Activated CD8-positive, alpha-beta memory T cell treated with anti-CD3 and anti-CD28 coated beads, Interleukin-2, amount 10 ng/mL, durations not matched to agents 7 days and 5 days (primary cell): ENCODE measurements at regions not wholly inside any gene's neighbourhood (a gene's known extent, or its start where the extent isn't known, plus 50 kb on each side); places are given as distances from the start of the nearest gene placed in this dataset.

Experiments used
- ATAC-seq: fragments of 150-1000 bp; cut with Tn5 transposase; one replicate; pipeline ENCODE4 v1.10.0; 2021; ENCODE audit warnings: moderate library complexity
- CTCF ChIA-PET: fragments of 350-600 bp; sonication (Branson Sonifier 250); formaldehyde crosslinking; loops from one replicate; lab custom pipeline; 2021; ENCODE audit warnings: antibody characterized with exemption; lab: Charles Lee
- DNase-seq: peaks from one replicate; pipeline ENCODE4 v3.0.0-alpha.2; 2020
- H3K27ac Mint-ChIP-seq: one replicate; pipeline ENCODE4 v1.8.0; 2021; ENCODE audit warnings: mild to moderate bottlenecking, mixed read lengths
- H3K27me3 Mint-ChIP-seq: one replicate; pipeline ENCODE4 v1.8.0; 2021; ENCODE audit warnings: mixed read lengths
- H3K36me3 Mint-ChIP-seq: one replicate; pipeline ENCODE4 v1.8.0; 2021; ENCODE audit warnings: mild to moderate bottlenecking, mixed read lengths
- H3K4me1 Mint-ChIP-seq: one replicate; pipeline ENCODE4 v1.8.0; 2021; ENCODE audit warnings: mixed read lengths
- H3K4me3 Mint-ChIP-seq: one replicate; pipeline ENCODE4 v1.8.0; 2021; ENCODE audit warnings: mild to moderate bottlenecking, moderate library complexity, mixed read lengths
- H3K9me3 Mint-ChIP-seq: one replicate; pipeline ENCODE4 v1.8.0; 2022; ENCODE audit warnings: low read depth, mixed read lengths

- Mint-ChIP-seq H3K4me1 (no peaks in the 10 kb centered on the region), H3K36me3 (no peaks in the 10 kb centered on the region), H3K4me3 (no peak overlapping the region), H3K27me3 (no peaks in the 10 kb centered on the region), H3K27ac (no peak overlapping the region), H3K9me3 (peaks cover 22% of the 10 kb centered on the region)
- CTCF ChIA-PET, result no interaction called here
- no peak for ATAC-seq
- no peak for DNase-seq
Measured at GRCh38 chr16:7161891-7162290, 170.8 kb upstream of the RBFOX1 start.

- ATAC-seq (no peak), DNase-seq (no peak)
- Mint-ChIP-seq H3K4me1 (no peaks in the 10 kb centered on the region), H3K9me3 (peaks cover 19% of the 10 kb centered on the region), H3K4me3 (no peak overlapping the region), H3K27ac (no peak overlapping the region), H3K36me3 (no peaks in the 10 kb centered on the region), H3K27me3 (no peaks in the 10 kb centered on the region)
- CTCF ChIA-PET, result no interaction called here
Measured at GRCh38 chr16:7160093-7160492, 172.6 kb upstream of the RBFOX1 start.

- Mint-ChIP-seq H3K4me1 (no peaks in the 10 kb centered on the region), H3K27me3 (no peaks in the 10 kb centered on the region), H3K27ac (no peak overlapping the region), H3K9me3 (peaks cover 17% of the 10 kb centered on the region), H3K36me3 (no peaks in the 10 kb centered on the region), H3K4me3 (no peak overlapping the region)
- no peak for DNase-seq
- ATAC-seq, result no peak
- CTCF ChIA-PET, result no interaction called here
Measured at GRCh38 chr16:7158481-7158880, 174.2 kb upstream of the RBFOX1 start.

- DNase-seq, result no peak
- H3K36me3 Mint-ChIP-seq, result no peaks in the 10 kb centered on the region
- CTCF ChIA-PET, result no interaction called here
- H3K9me3 Mint-ChIP-seq, result peaks cover 17% of the 10 kb centered on the region
- H3K27me3 Mint-ChIP-seq, result no peaks in the 10 kb centered on the region
- H3K4me1 Mint-ChIP-seq, result no peaks in the 10 kb centered on the region
- H3K4me3 Mint-ChIP-seq, result no peak overlapping the region
- ATAC-seq, result no peak
- no peak overlapping the region for H3K27ac Mint-ChIP-seq
Measured at GRCh38 chr16:7150230-7150629, 182.4 kb upstream of the RBFOX1 start.

GRCh38 chr16:7148606-7149005, 184.0 kb upstream of the RBFOX1 start:
- no peak for ATAC-seq
- no peak overlapping the region for H3K4me3 Mint-ChIP-seq

GRCh38 chr16:7140899-7141298, 191.7 kb upstream of the RBFOX1 start:
- ATAC-seq, result no peak
- H3K4me1 Mint-ChIP-seq, result no peaks in the 10 kb centered on the region

More at GRCh38 chr16:7148606-7149005, 184.0 kb upstream of the RBFOX1 start:
- no peak for DNase-seq
- peaks cover 17% of the 10 kb centered on the region for H3K9me3 Mint-ChIP-seq
- H3K27ac Mint-ChIP-seq, result no peak overlapping the region
- CTCF ChIA-PET, result no interaction called here
- no peaks in the 10 kb centered on the region for H3K36me3 Mint-ChIP-seq
- no peaks in the 10 kb centered on the region for H3K4me1 Mint-ChIP-seq
- no peaks in the 10 kb centered on the region for H3K27me3 Mint-ChIP-seq

GRCh38 chr16:7137560-7138330, 194.9 kb upstream of the RBFOX1 start:
- Mint-ChIP-seq H3K27me3 (no peaks in the 10 kb centered on the region), H3K27ac (no peak overlapping the region), H3K9me3 (peaks cover 23% of the 10 kb centered on the region), H3K4me1 (no peaks in the 10 kb centered on the region), H3K4me3 (no peak overlapping the region), H3K36me3 (no peaks in the 10 kb centered on the region)
- CTCF ChIA-PET, result no interaction called here
- DNase-seq, result no peak
- ATAC-seq, result no peak

More at GRCh38 chr16:7140899-7141298, 191.7 kb upstream of the RBFOX1 start:
- Mint-ChIP-seq H3K36me3 (no peaks in the 10 kb centered on the region), H3K9me3 (peaks cover 23% of the 10 kb centered on the region), H3K4me3 (no peak overlapping the region), H3K27ac (no peak overlapping the region), H3K27me3 (no peaks in the 10 kb centered on the region)
- CTCF ChIA-PET, result no interaction called here
- no peak for DNase-seq

- no peaks in the 10 kb centered on the region for H3K4me1 Mint-ChIP-seq
- no peak for ATAC-seq
- no peak for DNase-seq
- no peak overlapping the region for H3K4me3 Mint-ChIP-seq
- H3K27me3 Mint-ChIP-seq, result no peaks in the 10 kb centered on the region
- CTCF ChIA-PET, result no interaction called here
- H3K27ac Mint-ChIP-seq, result no peak overlapping the region
- no peaks in the 10 kb centered on the region for H3K36me3 Mint-ChIP-seq
- peaks cover 14% of the 10 kb centered on the region for H3K9me3 Mint-ChIP-seq
Measured at GRCh38 chr16:7132465-7132864, 200.2 kb upstream of the RBFOX1 start.

GRCh38 chr16:7124701-7125100, 207.9 kb upstream of the RBFOX1 start:
- no peaks in the 10 kb centered on the region for H3K27me3 Mint-ChIP-seq
- peaks cover 19% of the 10 kb centered on the region for H3K9me3 Mint-ChIP-seq
- H3K36me3 Mint-ChIP-seq, result no peaks in the 10 kb centered on the region
- DNase-seq, result no peak
- H3K27ac Mint-ChIP-seq, result no peak overlapping the region
- H3K4me1 Mint-ChIP-seq, result no peaks in the 10 kb centered on the region
- no peak overlapping the region for H3K4me3 Mint-ChIP-seq
- CTCF ChIA-PET, result no interaction called here
- no peak for ATAC-seq

GRCh38 chr16:7124242-7124641, 208.4 kb upstream of the RBFOX1 start:
- Mint-ChIP-seq H3K27ac (no peak overlapping the region), H3K36me3 (no peaks in the 10 kb centered on the region), H3K4me3 (no peak overlapping the region), H3K4me1 (no peaks in the 10 kb centered on the region), H3K27me3 (no peaks in the 10 kb centered on the region), H3K9me3 (peaks cover 18% of the 10 kb centered on the region)
- no peak for ATAC-seq
- DNase-seq, result no peak
- CTCF ChIA-PET, result no interaction called here

GRCh38 chr16:7116734-7117133, 215.9 kb upstream of the RBFOX1 start:
- DNase-seq (no peak), ATAC-seq (no peak)
- H3K27ac Mint-ChIP-seq, result no peak overlapping the region
- H3K27me3 Mint-ChIP-seq, result no peaks in the 10 kb centered on the region
- no peak overlapping the region for H3K4me3 Mint-ChIP-seq
- no peaks in the 10 kb centered on the region for H3K4me1 Mint-ChIP-seq
- peaks cover 17% of the 10 kb centered on the region for H3K9me3 Mint-ChIP-seq
- CTCF ChIA-PET, result no interaction called here
- H3K36me3 Mint-ChIP-seq, result no peaks in the 10 kb centered on the region

GRCh38 chr16:7115898-7116297, 216.7 kb upstream of the RBFOX1 start:
- Mint-ChIP-seq H3K36me3 (no peaks in the 10 kb centered on the region), H3K9me3 (peaks cover 17% of the 10 kb centered on the region), H3K4me1 (no peaks in the 10 kb centered on the region), H3K4me3 (no peak overlapping the region), H3K27me3 (no peaks in the 10 kb centered on the region), H3K27ac (no peak overlapping the region)
- DNase-seq (no peak), ATAC-seq (no peak)
- CTCF ChIA-PET, result no interaction called here

- no peak for DNase-seq
- H3K27ac Mint-ChIP-seq, result no peak overlapping the region
- H3K4me3 Mint-ChIP-seq, result no peak overlapping the region
- no peaks in the 10 kb centered on the region for H3K36me3 Mint-ChIP-seq
- H3K9me3 Mint-ChIP-seq, result peaks cover 16% of the 10 kb centered on the region
- no peak for ATAC-seq
- H3K4me1 Mint-ChIP-seq, result no peaks in the 10 kb centered on the region
- CTCF ChIA-PET, result no interaction called here
- H3K27me3 Mint-ChIP-seq, result no peaks in the 10 kb centered on the region
Measured at GRCh38 chr16:7113949-7114348, 218.7 kb upstream of the RBFOX1 start.

- H3K4me3 Mint-ChIP-seq, result no peak overlapping the region
- H3K27me3 Mint-ChIP-seq, result no peaks in the 10 kb centered on the region
- DNase-seq (no peak), ATAC-seq (no peak)
- no peaks in the 10 kb centered on the region for H3K4me1 Mint-ChIP-seq
- H3K9me3 Mint-ChIP-seq, result peaks cover 17% of the 10 kb centered on the region
- H3K36me3 Mint-ChIP-seq, result no peaks in the 10 kb centered on the region
- H3K27ac Mint-ChIP-seq, result no peak overlapping the region
- CTCF ChIA-PET, result no interaction called here
Measured at GRCh38 chr16:7113395-7113794, 219.2 kb upstream of the RBFOX1 start.
